HG03108 (cell line): ENCODE measurements at regions not wholly inside any gene's neighbourhood (a gene's known extent, or its start where the extent isn't known, plus 50 kb on each side); places are given as distances from the start of the nearest gene placed in this dataset.
A peak's percentile ranks its signal among the peaks of the same experiment; 100 is the strongest.

Source experiments
- ATAC-seq: cut with Tn5 transposase; IDR thresholded peaks from one replicate; pipeline ENCODE4 v1.9.1; 2021; ENCODE audit warnings: moderate library complexity; ENCODE audit not compliant: unreplicated experiment

DNA sequence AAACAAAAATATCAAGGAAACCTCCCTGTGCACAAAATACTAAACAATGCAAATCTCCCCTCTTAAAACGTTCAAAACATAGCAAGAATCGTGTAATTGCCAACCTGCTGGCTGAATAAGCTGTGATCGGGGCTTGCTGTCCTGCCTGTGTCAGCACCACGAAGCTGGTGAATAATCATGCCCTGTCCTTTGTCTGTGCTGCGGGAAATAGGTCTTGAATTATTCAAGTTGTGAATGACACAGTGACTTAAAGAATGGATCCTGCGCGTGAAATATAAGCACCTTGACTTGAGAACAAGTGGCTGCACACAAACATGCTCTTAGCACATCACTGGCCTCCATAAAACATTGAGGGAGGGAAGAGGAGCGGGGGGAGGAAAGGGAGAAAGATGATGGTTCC lies 130.2 kb downstream of the OAT start:
- ATAC-seq, result no peak

DNA sequence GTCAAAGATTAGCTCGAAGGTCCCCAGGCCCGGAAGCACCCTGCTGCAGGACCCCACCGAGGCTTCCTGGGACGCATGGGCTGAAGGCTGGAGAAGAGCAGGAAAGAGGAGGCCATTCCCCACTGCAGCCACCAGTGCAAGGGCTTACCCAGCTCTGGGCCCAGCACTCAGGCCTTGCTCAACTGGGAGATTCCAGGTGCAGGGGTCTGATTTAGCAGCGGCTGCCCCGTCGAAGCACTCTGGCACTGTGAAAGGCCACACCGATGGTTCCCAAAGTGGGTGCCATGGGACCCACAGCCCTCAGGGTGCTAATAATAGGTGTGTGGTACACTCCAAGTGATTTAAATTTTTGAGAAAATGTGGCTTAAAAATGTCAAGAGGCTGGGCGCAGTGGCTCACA lies 130.9 kb downstream of the OAT start:
- ATAC-seq, result no peak

DNA sequence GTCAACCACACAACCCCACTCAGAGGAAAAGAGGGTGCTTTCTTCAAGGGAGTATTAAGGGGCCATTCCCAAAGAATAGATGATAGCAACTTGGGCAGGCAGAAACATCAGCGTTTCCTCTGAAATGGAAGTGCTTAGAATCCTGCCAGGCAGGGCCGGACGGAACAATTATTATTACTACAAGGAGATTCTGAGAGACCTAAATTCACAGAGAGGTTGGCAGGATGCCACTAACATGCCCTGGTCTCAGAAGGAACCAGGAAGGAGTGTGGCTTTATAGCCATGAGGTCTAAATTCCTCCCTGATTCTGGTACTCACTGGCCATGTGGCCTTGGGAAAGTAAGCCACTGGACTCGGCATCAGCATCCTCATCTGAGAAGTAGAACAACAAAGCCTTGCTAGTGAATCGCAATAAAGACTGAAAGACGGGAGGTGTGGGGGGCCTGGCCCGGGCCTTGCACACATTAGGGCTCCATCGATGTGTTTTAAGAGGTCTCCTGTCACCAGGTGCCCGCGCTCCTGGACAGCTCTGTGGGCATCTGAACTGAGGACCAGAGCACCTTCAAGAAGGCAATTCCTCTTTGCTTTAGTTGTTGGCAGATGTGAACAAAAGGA lies 131.5 kb downstream of the OAT start:
- ATAC-seq, result no peak

DNA sequence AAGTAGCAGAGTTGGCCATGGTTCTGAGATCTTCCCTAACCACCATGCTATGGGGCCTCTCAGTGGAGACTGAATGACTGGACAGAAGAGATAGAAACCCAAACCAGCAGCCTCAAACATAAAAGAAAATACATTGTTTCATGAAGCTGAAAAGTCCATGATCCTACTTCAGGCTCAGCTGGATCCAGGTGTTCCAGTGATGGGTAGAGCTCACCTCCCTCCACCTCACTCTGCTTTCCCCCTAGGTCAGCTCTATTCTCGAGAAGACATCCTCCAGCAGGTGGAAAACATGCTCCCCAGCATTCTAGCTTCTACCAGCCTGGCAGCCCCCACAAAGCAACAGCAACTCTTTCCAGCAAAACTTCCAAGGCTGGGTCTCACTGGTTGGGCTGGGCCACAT lies 132.1 kb downstream of the OAT start:
- no peak for ATAC-seq

DNA sequence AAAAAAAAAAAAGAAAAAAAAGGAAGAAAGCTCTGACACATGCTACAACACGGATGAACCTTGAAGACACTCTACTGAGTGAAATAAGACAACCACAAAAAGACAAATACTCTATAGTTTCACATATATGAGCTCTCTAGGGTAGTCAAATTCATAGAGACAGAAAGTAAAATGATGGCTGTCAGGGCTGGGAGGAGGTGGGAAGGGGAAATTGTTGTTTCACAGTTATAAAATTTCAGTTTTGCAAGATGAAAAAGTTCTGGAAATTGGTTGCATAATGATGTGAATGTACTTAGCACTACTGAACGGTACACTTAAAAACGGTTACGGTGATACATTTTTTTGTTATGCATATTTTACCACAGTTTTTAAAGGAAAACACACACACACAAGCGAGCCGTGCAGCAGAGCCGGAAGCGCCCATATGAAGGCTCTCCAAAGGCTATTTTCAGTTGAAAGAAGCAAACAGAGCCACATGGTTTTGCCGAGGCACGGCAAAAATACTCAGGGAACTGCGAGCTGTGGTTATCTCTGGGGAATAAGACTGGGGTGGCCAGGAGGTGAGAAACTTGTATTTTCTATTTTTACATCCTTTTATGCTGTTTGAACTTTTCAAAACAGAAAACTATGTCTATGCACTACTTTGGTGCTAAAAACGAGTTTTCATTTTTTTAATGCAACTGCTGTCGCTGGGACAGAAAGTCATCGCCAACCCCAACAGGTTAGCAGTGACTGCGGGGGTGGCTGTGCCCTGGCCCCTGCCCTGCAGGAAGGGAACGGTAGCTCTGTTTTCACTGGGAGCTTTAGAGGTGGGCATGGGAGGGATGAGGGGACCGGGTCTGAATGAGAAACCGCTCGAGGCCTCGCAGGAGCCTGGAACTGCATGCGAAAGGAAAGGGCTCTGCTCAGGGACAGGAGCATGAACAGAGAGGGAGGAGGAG lies 132.9 kb downstream of the OAT start:
- peak; percentile 68 for ATAC-seq

DNA sequence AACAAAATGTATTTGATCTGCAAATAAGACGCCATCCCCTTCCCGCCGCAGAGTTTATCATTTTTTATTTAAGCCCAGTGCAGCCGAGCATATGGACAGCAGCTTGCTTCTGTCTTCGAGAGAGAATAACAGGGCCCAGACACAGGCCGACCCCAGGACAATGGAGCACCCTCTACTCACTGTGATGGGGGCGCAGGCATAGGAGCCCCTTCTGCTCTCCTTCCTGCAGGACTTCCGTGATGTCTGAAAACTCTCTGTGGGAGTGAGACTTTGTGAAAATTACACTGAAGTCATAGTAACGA lies 134.8 kb downstream of the OAT start:
- no peak for ATAC-seq

DNA sequence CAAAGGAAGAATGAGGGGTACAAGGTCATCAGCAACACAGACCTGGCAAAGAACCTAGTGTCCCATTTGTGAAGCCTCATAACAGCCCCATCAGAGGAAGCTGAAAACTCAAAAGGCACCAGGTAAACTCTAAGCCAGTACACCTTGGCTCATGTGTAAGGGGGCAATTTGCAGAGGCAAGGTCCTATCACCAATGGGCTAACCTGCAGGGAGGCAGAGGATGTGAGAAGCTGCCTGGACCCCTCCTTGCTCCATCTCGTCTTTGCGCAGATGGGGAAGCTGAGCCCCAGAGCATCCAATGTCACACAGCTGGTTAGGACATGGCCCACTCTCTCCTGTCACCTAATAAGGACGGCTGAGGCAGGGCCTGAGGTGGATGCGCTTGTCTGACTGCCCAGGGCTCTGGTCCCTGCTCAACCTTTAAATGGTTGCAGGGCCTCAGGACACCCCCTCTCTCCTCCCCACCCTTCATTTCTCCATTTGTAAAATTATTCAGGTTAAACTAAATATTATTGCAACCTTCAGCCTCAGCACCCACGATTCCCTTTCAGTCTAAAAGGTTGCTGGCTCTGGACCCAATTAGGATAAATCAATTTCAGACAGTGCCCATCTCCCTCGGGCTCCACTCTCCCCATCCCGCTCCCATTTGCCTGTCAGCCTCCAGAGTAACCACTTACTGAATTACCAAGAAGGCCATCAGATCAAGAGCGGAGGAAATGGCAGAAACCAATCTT lies 135.3 kb downstream of the OAT start:
- no peak for ATAC-seq

DNA sequence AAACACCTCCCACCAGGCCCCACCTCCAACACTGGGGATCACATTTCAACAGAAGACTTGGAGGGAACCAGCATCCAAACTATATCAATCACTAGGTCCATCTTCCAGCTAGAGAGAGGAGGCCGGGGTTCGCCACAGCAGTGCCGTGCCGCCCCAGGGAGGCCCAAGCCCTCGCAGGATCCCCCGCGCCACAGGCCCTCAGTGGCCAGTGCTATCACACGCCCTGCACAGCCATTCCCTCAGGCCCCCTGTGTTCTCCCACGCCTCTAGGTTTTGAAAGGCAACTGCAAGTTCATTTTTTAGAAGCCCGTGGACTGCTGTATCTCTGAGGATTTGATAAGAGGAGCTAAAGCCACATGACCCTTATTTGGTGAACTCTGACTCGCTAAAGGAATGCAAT lies 136.4 kb downstream of the OAT start:
- no peak for ATAC-seq

DNA sequence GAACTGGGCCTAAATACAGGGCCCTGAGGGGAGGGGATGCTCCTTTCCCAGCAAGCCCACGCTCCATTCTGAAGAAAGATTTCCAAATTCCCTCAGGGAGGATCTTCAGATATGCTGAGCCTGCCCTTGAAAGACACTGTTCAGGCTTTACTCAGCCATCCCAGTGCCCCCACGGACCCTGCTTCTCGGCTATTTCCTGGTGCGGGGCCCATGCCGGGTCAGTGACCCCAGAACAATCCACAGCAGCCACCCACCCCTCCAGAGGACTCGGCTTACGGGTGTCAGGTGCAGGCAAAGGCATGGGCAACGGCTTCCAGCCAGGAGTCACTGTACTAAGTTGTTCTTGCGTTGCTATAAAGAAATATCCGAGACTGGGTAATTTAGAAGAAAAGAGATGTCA lies 137.1 kb downstream of the OAT start:
- no peak for ATAC-seq

DNA sequence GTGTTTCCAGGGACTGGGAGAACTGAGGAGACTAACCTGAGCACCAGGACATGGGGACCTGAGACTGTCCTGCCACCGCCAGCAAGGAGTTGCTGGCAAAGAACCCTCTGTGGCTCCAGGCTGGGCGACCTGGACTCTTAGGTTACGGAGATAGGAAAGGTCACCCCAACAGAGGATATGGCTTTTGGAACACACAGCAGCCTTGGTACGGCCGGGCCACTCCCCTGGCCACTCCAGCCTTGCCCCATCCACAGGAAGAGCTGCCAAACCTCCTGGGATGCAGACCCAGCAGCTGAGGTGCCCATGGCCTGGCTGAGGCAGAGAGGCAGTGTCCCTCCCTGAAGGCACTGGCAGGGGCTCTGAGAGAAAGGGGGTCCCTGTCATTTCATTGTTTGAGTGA lies 137.8 kb downstream of the OAT start:
- ATAC-seq, result no peak

DNA sequence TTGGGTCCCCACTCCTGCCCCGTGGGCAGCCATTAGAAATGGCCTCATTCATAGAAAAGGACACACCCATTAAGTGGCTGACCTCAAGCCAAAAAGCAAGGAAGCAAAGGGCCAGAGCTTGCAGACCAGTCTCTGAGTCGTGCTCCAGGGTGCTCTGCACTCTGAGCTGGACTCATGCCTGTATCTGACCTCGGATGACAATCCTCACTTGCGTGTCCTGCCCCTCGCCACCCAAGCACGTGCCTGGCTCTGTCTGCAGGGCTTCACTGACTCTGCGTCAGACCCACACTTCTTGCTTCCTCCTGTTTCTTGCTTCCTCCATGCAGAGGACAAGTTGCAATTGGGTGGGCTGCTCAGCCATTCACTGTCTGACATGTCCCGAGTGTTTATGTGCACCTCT lies 138.8 kb downstream of the OAT start:
- ATAC-seq, result no peak

DNA sequence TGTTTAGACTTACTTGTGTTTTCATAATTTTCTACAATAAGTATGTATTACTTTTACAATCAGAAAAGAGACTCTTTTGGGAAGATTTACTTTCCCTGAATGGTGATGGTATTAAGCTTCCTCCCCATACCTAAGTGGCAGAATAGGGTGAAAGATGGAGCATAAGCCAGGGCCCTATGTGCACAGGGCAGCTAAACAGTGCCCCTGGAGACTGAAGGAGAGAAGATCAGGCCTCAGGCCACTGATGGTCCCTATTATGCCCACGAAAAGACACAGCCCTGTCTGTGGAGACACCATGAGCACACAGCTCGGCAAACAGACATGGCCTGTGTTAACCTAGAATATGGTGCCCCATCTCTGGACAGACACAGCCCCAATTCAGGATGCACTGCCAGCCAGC lies 139.4 kb downstream of the OAT start:
- ATAC-seq, result no peak

DNA sequence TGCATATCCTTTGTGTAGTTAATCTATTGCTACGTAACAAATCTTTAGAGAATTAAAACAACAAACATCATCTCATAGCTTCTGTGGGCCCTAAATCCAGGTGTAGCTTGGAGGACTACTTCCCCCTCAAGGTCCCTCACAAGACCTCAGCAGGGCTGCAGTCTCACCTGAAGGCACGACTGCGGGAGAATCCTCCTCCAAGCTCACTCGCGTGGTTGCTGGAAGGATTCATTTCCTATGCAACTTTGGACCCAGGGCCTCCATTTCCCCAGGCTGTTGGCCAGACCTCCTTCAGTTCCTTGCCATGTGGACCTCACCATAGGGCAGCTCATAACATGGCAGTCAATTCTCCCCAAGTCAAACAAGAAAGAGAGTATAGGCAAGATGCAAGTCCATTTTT lies 140.4 kb downstream of the OAT start:
- no peak for ATAC-seq

DNA sequence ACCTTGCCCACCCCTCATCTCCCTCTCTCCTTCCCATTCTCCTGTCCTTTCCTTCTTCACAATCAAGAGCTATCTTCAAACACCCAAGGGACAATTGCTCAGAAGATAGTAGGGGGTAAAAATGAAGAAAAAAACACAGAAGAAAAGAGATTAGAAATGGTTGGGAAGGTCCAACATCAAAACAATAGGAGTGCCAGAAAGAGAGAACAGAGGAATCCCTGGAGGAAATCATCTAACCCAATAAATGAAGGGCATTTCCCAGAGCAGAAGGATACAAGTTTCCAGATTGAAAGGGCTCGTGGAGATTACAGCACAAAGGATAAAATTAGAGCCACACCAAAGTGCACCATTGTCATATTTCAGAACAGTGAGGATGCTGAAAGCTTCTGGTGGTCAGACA lies 145.6 kb downstream of the OAT start:
- ATAC-seq, result no peak

DNA sequence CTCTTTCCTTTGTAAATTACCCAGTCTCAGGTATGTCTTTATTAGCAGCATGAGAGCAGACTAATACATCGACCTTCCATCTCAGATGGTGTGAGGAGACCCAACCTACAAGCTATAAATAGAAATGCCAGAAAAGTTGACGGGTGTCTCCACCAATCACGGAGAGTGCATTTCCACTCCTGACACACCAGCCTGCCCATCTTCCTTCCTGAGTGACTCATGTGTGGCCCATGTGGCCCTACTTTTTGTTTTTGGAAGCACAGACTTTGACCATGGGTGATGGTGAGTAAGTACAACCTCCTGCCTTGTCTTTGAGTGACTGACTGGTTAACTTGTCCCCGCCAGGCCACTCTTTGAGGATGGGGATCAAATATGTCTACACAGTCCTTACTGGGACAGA lies 147.0 kb downstream of the OAT start:
- ATAC-seq, result no peak

DNA sequence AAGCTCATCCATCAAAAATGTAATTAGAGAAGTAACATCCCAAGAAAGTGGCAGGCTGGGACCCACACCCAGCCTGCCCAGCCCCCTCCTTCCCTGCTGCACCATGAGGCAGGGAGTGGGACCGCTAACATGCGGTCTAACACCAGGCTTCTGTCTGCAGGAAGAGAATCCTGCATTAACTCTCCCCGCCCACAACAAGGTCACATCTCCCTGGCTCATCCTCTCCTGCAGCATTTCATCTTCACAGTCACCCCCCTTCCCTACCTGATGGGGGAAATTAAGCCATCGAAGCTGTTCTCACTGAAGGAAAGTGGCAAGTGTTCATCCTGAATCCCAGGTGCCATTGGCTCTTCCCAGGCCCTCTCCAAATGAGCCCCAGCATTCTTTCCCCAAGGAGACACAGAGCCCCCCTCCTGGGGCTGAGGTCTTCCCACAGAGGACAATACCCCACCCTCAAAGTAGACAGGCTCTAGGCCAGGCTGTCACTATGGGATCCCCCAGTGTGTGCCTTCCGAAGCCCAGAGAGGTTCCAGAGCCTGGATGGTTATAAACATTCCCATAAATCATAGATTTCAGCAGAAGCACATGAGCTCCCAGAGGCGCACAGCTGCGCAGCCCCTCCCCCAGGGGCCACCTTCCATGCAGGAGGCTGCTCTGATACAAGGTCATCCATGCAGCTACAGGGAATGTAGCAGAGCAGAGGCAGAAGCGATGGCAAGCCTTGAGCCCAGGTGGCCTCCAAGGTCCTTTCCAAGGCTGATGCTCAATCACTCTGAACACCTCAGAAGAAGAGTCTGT lies 148.0 kb downstream of the OAT start:
- no peak for ATAC-seq

DNA sequence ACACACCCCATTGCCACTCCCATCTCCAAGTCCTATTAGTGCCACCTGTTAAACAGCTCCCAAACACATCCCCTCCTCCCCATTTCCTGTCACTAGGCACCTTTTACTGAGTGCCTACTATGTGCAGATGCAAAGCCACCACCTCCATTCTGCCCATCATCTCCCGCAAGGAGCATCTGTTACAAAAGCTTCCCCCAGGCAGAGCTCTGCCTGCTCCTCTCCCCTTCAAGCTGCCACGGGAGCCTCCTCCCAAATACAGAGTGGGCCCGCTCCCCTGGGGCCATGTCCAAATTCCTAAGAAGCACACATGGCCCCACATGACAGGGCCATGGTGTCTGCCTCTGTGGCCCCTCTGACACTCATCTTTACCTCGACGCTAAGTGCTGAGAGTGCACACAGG lies 149.7 kb downstream of the OAT start:
- no peak for ATAC-seq

DNA sequence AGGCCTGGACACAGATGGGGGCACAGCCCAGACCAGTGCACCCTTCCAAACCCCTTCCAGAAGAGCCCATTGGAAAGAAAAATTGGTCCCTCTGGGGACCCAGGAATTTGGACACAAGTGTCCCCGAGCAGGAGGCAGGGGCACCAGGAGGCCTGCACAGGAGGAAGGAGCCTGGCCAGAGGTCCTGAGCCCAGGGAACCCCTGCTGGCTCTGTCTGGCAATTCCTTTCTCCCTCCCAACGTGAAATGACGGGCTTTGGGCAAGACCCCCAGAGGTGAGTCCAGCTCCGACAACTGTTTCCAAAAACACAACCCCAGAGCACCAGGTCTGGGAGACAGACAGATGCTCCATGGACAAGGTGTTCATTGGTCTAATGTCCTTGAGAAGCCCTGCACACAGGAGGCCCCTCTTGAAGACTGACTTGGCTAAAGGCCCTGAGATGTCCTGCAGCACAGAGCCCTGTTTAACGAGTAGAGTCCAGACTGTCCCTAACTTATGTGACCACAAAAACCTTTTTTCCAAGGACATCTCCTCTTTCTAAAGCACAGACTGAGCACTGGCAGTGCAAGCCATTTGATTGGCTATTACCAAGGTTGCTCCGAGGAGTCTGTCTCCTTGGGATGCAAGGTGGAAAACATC lies 150.7 kb downstream of the OAT start:
- ATAC-seq, result no peak

DNA sequence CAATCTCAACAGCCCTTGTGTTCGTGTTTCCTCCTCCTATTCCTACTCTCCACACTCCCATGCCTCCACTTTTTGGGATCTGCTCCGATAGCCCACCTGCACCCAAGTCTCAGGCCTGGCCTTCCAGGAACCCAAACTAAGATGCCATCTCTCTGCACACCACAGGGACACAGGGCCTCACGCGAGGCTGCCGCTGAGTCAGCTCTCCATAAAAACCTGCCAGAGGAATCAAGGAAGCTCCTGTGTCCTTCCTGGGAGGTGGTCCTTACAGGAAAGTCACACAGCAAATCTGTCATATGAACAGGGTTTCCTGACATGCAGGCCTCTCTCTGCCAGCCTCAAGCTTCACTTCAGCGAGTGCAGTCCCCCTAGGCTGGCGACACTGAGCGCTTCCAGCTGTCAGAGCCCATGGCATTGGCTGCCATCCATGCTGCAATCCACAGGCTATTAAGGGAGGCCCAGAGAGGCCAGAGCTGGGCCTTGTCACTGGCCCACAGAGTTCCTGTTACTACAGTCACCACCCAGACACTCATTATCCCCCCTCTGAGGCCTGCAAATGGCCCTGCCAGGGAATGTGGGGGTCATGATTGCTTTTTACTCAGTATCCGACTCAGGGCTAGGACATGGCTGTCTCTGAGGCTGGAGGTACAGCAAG lies 151.4 kb downstream of the OAT start:
- no peak for ATAC-seq

DNA sequence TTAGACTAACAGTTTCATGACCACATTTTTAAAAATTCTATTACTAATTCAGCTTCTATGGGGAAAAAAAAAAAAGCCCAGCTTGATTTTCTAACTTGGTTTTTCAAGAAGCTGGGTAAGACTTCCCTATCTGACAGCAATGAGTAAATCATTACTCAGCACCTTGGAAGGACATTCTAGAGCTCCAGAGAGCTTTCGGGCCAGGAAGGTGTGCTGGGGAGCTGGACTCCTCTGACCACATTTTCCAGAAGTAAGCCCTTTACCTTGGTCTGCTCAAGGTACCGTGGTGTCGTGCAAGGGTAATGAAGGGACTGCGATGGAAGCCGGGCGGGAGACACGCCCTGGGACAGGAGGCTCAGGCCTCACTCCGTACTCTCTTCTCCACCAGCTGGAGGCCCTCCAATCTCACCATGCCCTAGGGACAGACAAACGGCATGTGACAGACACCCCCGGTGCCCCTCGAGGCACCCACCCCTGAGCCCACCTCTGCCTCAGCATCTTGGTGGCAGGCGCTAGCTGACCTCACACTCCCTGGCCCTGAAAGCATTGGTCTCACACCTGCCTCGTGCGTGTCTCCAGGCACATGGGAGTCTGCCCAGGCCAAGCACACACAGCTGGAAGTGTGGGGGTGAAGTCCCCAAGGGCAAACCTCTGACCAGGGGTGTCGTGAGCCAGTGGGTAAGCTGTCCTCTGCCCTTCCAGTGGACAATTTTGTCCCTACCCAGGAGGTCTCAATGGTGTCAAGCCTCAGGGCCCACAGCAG lies 152.1 kb downstream of the OAT start:
- no peak for ATAC-seq
